ENCODE measurements at regions not wholly inside any gene's neighbourhood (a gene's known extent, or its start where the extent isn't known, plus 50 kb on each side); places are given as distances from the start of the nearest gene placed in this dataset.

DNA sequence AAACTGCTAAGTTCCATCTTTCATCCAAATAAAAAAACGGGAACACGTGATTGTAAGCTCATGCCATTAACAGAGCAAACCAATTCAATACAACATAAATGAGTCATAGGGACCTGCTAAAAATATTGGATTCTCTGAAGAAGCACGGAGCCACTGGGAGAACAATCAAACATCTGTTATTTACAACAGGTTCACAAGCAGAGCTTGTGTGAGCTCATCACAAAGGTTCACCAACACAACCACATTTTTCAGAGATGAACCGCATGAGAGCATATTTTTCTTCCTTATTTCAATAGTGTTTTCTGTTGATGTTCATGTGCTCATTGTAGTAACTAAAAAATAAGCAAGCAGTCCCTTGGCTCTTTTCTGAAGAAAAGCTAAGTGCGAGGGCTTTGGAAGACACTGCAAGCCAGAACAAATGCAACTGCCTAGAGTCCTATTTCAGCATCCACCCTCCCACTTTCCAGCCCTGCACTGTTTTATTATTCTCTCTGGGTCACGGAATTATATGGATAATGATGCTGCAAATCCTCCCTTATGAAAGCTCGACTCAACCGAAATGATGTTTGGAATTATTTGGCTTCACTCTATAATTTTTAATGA is 545.8 kb downstream of the LIG4 start:
- H3K9me2 ChIP-seq (replicated peaks; ENCODE audit: low read length), result no peaks in the 10 kb centered on the region
- H2AFZ ChIP-seq (ENCODE audit: low read length), result no peak overlapping the region
- no peaks in the 10 kb centered on the region for H3F3A ChIP-seq (ENCODE audit: low read length, unreplicated experiment)
- no peaks in the 10 kb centered on the region for H3K36me3 ChIP-seq (ENCODE audit: low read depth, low read length)
- TF ChIP-seq EZH2phosphoT487 (IDR thresholded peaks at IDR 0.05; ENCODE audit: borderline replicate concordance, low read length) (no peak), EZH2 (IDR thresholded peaks at IDR 0.05; ENCODE audit: low read length, unreplicated experiment) (no peak)
- TF ChIP-seq, protein P1, sequence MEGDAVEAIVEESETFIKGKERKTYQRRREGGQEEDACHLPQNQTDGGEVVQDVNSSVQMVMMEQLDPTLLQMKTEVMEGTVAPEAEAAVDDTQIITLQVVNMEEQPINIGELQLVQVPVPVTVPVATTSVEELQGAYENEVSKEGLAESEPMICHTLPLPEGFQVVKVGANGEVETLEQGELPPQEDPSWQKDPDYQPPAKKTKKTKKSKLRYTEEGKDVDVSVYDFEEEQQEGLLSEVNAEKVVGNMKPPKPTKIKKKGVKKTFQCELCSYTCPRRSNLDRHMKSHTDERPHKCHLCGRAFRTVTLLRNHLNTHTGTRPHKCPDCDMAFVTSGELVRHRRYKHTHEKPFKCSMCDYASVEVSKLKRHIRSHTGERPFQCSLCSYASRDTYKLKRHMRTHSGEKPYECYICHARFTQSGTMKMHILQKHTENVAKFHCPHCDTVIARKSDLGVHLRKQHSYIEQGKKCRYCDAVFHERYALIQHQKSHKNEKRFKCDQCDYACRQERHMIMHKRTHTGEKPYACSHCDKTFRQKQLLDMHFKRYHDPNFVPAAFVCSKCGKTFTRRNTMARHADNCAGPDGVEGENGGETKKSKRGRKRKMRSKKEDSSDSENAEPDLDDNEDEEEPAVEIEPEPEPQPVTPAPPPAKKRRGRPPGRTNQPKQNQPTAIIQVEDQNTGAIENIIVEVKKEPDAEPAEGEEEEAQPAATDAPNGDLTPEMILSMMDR (conservative IDR thresholded peaks at IDR 0.05; ENCODE audit: low read depth, low read length), result no peak
- peak; percentile 70 for ATAC-seq
- ChIA-PET POLR2A (ENCODE audit: unreplicated experiment) (no interaction called here), CTCF (interaction anchor here (0.6 kb wide), 1 partner anchor 299 kb away, joined by 3 read pairs; no protein-coding TSS in a partner anchor)
- H4K20me1 ChIP-seq (ENCODE audit: low read length), result no peaks in the 10 kb centered on the region
- H3K4me1 ChIP-seq (ENCODE audit: insufficient read depth, low read length), result no peaks in the 10 kb centered on the region
- intact Hi-C loops (cut with micrococcal nuclease), result no loop called here
- no peaks in the 10 kb centered on the region for H3K79me2 ChIP-seq (ENCODE audit: low read length)
- DNase-seq, result peak; percentile 49
- H3K27me3 ChIP-seq (ENCODE audit: low read length), result no peaks in the 10 kb centered on the region
- H3K9me3 ChIP-seq (ENCODE audit: low read length), result no peaks in the 10 kb centered on the region
- no TSS peak for BruUV-seq (replicated peaks)
- H3K4me2 ChIP-seq (ENCODE audit: low read length), result no peak overlapping the region
- H3K27ac ChIP-seq (ENCODE audit: low read length), result no peak overlapping the region
- no peak overlapping the region for H3K4me3 ChIP-seq (ENCODE audit: low read length)
- no peak overlapping the region for H3K9ac ChIP-seq (ENCODE audit: low read length)

DNA sequence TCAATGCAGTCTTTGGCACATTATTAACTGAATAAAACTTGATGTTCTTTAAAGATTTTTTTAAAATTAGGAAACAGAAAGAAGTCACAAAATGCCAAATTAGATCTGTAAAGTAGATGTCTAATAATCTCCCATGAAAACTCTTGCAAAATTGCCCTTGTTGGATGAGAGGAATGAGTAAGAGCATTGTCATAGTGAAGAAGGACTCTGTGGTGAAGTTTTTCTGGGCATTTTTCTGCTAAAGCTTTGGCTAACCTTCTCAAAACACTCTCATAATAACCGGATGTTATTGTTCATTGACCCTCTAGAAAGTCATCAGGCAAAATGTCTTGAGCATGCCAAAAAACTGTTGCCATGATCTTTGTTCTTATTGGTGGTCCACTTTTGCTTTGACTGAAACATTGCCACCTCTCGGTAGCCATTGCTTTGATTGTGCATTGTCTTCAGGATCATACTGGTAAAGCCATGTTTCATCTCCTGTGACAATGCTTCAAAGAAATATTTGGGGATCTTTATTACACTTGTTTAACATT is 549.3 kb downstream of the LIG4 start:
- no peak overlapping the region for H3K27ac ChIP-seq (ENCODE audit: low read length)
- no peaks in the 10 kb centered on the region for H3K9me2 ChIP-seq (replicated peaks; ENCODE audit: low read length)
- TF ChIP-seq EZH2 (IDR thresholded peaks at IDR 0.05; ENCODE audit: low read length, unreplicated experiment), result no peak
- TF ChIP-seq, protein P1 (conservative IDR thresholded peaks at IDR 0.05; ENCODE audit: low read depth, low read length), result no peak
- no peak for TF ChIP-seq EZH2phosphoT487 (IDR thresholded peaks at IDR 0.05; ENCODE audit: borderline replicate concordance, low read length)
- H3K4me2 ChIP-seq (ENCODE audit: low read length), result no peak overlapping the region
- DNase-seq, result peak; percentile 30
- H4K20me1 ChIP-seq (ENCODE audit: low read length), result no peaks in the 10 kb centered on the region
- BruUV-seq (replicated peaks), result no TSS peak
- H3K79me2 ChIP-seq (ENCODE audit: low read length), result no peaks in the 10 kb centered on the region
- POLR2A ChIA-PET (ENCODE audit: unreplicated experiment), result no interaction called here
- CTCF ChIA-PET, result no interaction called here
- no peaks in the 10 kb centered on the region for H3F3A ChIP-seq (ENCODE audit: low read length, unreplicated experiment)
- no peak overlapping the region for H3K4me3 ChIP-seq (ENCODE audit: low read length)
- no peak overlapping the region for H2AFZ ChIP-seq (ENCODE audit: low read length)
- no peaks in the 10 kb centered on the region for H3K36me3 ChIP-seq (ENCODE audit: low read depth, low read length)
- intact Hi-C loops (cut with micrococcal nuclease), result no loop called here
- no peaks in the 10 kb centered on the region for H3K4me1 ChIP-seq (ENCODE audit: insufficient read depth, low read length)
- H3K27me3 ChIP-seq (ENCODE audit: low read length), result no peaks in the 10 kb centered on the region
- no peak for ATAC-seq
- no peak overlapping the region for H3K9ac ChIP-seq (ENCODE audit: low read length)
- H3K9me3 ChIP-seq (ENCODE audit: low read length), result no peaks in the 10 kb centered on the region

DNA sequence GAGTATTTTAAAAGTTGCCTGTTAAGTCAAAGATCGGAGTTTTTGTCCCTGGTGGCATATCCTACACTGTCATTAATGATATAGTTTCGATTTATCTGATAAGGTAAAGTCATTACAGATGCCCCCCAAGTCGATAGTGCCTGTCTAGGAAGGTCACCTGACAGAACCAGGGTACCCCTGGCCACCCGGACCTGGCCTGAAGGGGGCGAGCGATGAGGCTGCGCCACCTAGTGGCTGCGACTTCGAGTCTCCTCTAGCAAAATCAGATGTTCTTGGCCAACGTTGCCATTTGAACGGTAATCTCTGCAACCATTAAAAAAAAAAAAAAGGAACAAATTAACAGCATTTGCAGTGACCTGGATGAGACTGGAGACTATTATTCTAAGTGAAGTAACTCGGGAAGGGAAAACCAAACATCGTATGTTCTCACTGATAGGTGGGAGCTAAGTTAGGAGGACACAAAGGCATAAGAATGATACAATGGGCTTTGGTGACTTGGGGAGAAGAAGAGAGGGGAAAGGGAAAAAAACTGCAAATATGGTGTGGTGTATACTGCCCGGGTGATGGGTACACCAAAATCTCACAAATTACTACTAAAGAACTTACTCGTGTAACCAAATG is 565.1 kb downstream of the LIG4 start:
- H3K79me2 ChIP-seq (ENCODE audit: low read length), result no peaks in the 10 kb centered on the region
- no TSS peak for BruUV-seq (replicated peaks)
- H2AFZ ChIP-seq (ENCODE audit: low read length), result no peak overlapping the region
- H3K9me3 ChIP-seq (ENCODE audit: low read length), result no peaks in the 10 kb centered on the region
- DNase-seq (peak; percentile 61), ATAC-seq (peak; percentile 81)
- H3K27ac ChIP-seq (ENCODE audit: low read length), result no peak overlapping the region
- H3K4me3 ChIP-seq (ENCODE audit: low read length), result no peak overlapping the region
- TF ChIP-seq, protein P1 (conservative IDR thresholded peaks at IDR 0.05; ENCODE audit: low read depth, low read length), result peak; percentile 89
- TF ChIP-seq EZH2phosphoT487 (IDR thresholded peaks at IDR 0.05; ENCODE audit: borderline replicate concordance, low read length) (no peak), EZH2 (IDR thresholded peaks at IDR 0.05; ENCODE audit: low read length, unreplicated experiment) (no peak)
- H3K4me2 ChIP-seq (ENCODE audit: low read length), result no peak overlapping the region
- no peaks in the 10 kb centered on the region for H3K27me3 ChIP-seq (ENCODE audit: low read length)
- H3K36me3 ChIP-seq (ENCODE audit: low read depth, low read length), result no peaks in the 10 kb centered on the region
- no peaks in the 10 kb centered on the region for H3K4me1 ChIP-seq (ENCODE audit: insufficient read depth, low read length)
- no peaks in the 10 kb centered on the region for H3F3A ChIP-seq (ENCODE audit: low read length, unreplicated experiment)
- no peaks in the 10 kb centered on the region for H3K9me2 ChIP-seq (replicated peaks; ENCODE audit: low read length)
- H4K20me1 ChIP-seq (ENCODE audit: low read length), result no peaks in the 10 kb centered on the region
- ChIA-PET POLR2A (ENCODE audit: unreplicated experiment) (no interaction called here), CTCF (no interaction called here)
- intact Hi-C loops (cut with micrococcal nuclease), result loop anchor here (1.0 to 10.0 kb wide), 4 partner anchors 277 to 505 kb away; no protein-coding TSS in a partner anchor
- H3K9ac ChIP-seq (ENCODE audit: low read length), result no peak overlapping the region

Data from PC-3 (cell line).